ENCODE measurements at regions not wholly inside any gene's neighbourhood (a gene's known extent, or its start where the extent isn't known, plus 50 kb on each side); places are given as distances from the start of the nearest gene placed in this dataset.
A peak's percentile ranks its signal among the peaks of the same experiment; 100 is the strongest.

DNA sequence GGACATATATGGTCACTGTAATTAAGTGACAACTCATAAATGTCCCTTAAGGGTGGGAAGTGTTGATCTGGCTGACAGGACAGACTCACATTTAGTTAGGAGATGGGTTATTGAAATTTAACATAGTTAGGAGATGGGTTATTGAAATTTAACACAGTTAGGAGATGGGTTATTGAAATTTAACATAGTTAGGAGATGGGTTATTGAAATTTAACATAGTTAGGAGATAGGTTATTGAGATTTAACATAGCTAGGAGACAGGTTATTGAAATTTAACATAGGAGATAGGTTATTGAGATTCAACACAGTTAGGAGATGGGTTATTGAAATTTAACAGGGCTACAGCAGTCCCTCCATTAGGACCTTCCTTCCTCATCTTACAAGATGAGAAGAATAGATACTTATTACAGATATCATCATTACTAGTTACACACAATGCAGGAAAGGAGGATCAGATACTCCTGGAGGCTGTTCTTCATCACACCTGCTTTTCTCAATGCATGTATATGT is 98.5 kb downstream of the MTNR1B start:
- Mint-ChIP-seq H3K4me1 (ENCODE audit: low read depth, unreplicated experiment) (no peaks in the 10 kb centered on the region), H3K36me3 (ENCODE audit: insufficient read depth, unreplicated experiment) (no peaks in the 10 kb centered on the region), H3K9me3 (ENCODE audit: unreplicated experiment) (no peaks in the 10 kb centered on the region), H3K27ac (ENCODE audit: unreplicated experiment) (no peak overlapping the region), H3K27me3 (ENCODE audit: insufficient read depth, unreplicated experiment) (peaks cover 2% of the 10 kb centered on the region), H3K4me3 (ENCODE audit: unreplicated experiment) (no peak overlapping the region)
- H3K4me3 ChIP-seq (ENCODE audit: low read depth, low read length): no peak overlapping the region
- intact Hi-C loops (cut with micrococcal nuclease; ENCODE audit: unreplicated experiment): no loop called here
- no peaks in the 10 kb centered on the region for H3K4me1 ChIP-seq
- ChIA-PET CTCF (no interaction called here), POLR2A (no interaction called here)
- H3K9me3 ChIP-seq: no peaks in the 10 kb centered on the region
- H3K36me3 ChIP-seq (ENCODE audit: control insufficient read depth, insufficient read depth, low read length): no peaks in the 10 kb centered on the region
- H3K27me3 ChIP-seq (replicated peaks; ENCODE audit: control insufficient read depth, insufficient read depth, low read length): no peaks in the 10 kb centered on the region; the same call in 1 of the 2 replicates
- TF ChIP-seq, protein P1, sequence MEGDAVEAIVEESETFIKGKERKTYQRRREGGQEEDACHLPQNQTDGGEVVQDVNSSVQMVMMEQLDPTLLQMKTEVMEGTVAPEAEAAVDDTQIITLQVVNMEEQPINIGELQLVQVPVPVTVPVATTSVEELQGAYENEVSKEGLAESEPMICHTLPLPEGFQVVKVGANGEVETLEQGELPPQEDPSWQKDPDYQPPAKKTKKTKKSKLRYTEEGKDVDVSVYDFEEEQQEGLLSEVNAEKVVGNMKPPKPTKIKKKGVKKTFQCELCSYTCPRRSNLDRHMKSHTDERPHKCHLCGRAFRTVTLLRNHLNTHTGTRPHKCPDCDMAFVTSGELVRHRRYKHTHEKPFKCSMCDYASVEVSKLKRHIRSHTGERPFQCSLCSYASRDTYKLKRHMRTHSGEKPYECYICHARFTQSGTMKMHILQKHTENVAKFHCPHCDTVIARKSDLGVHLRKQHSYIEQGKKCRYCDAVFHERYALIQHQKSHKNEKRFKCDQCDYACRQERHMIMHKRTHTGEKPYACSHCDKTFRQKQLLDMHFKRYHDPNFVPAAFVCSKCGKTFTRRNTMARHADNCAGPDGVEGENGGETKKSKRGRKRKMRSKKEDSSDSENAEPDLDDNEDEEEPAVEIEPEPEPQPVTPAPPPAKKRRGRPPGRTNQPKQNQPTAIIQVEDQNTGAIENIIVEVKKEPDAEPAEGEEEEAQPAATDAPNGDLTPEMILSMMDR (IDR thresholded peaks at IDR 0.05; ENCODE audit: insufficient read depth in 1 of 2, low read depth in 1 of 2, low read length in 1 of 2, severe bottlenecking in 1 of 2, unreplicated experiment in 1 of 2): no peak
- BruUV-seq (replicated peaks): no TSS peak
- no peak for DNase-seq

DNA sequence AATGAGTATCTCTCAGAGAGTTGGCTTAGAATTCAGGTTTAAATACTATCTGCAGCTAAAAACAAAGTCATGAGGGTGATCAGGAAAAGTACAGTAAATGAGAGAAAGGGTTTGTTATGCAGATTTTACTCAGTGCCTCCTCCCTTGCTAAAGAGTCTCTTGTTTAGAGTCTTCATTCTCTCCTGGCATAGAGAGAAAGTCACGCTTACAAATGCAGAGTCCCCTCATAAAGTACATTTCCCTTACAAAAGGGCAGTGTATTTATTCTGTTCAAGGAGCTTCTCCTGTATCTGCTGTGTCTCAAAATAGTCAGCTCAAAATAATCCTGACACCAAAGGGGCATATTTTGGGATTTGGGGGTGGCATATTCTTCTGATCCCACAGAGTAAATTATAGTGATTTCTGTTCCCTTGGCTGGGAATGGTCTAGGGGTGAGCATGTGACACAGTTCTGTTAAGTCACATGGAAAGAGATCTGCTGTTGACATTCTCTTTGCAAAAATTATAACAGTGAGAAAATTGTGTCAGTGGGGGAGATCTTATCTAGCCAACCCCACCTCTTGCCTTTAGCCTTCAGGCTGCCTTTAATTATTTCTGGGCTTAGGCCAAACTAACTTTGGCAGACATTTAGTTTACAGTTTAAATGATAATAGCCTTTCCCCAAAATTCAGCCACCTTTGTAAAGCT is 102.9 kb downstream of the MTNR1B start:
- intact Hi-C loops (cut with micrococcal nuclease; ENCODE audit: unreplicated experiment): no loop called here
- Histone ChIP-seq H3K9me3 (no peaks in the 10 kb centered on the region), H3K27me3 (replicated peaks; ENCODE audit: control insufficient read depth, insufficient read depth, low read length) (no peaks in the 10 kb centered on the region), H3K4me1 (no peaks in the 10 kb centered on the region), H3K36me3 (ENCODE audit: control insufficient read depth, insufficient read depth, low read length) (no peaks in the 10 kb centered on the region), H3K4me3 (ENCODE audit: low read depth, low read length) (no peak overlapping the region)
- no peak overlapping the region for H3K27ac Mint-ChIP-seq (ENCODE audit: unreplicated experiment)
- H3K4me1 Mint-ChIP-seq (ENCODE audit: low read depth, unreplicated experiment): no peaks in the 10 kb centered on the region
- no peak overlapping the region for H3K4me3 Mint-ChIP-seq (ENCODE audit: unreplicated experiment)
- peaks cover 9% of the 10 kb centered on the region for H3K27me3 Mint-ChIP-seq (ENCODE audit: insufficient read depth, unreplicated experiment)
- no peak for DNase-seq
- no TSS peak for BruUV-seq (replicated peaks)
- ChIA-PET POLR2A (no interaction called here), CTCF (no interaction called here)
- no peaks in the 10 kb centered on the region for H3K36me3 Mint-ChIP-seq (ENCODE audit: insufficient read depth, unreplicated experiment)
- no peaks in the 10 kb centered on the region for H3K9me3 Mint-ChIP-seq (ENCODE audit: unreplicated experiment)
- TF ChIP-seq, protein P1 (IDR thresholded peaks at IDR 0.05; ENCODE audit: insufficient read depth in 1 of 2, low read depth in 1 of 2, low read length in 1 of 2, severe bottlenecking in 1 of 2, unreplicated experiment in 1 of 2): no peak

DNA sequence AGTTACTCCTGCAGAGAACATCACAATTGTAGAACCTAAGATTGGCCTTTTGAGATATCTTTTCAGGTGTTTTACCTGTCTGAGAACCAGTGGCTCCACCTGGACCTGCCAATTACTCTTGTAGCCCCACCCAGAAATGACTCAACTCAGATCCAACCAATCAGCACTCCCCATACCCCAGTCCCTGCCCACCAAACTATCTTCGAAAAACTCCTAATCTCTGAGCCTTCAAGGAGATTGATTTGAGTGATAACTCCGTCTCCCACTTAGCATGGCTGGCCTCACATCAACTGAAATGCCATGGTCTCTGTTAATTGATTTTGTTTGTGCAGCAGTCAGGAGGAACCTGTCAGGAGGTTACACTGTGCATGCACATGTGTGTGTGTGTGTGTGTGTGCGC is 103.6 kb downstream of the MTNR1B start:
- no peak overlapping the region for H3K4me3 ChIP-seq (ENCODE audit: low read depth, low read length)
- H3K36me3 ChIP-seq (ENCODE audit: control insufficient read depth, insufficient read depth, low read length): no peaks in the 10 kb centered on the region
- TF ChIP-seq, protein P1 (IDR thresholded peaks at IDR 0.05; ENCODE audit: insufficient read depth in 1 of 2, low read depth in 1 of 2, low read length in 1 of 2, severe bottlenecking in 1 of 2, unreplicated experiment in 1 of 2): no peak
- ChIA-PET CTCF (no interaction called here), POLR2A (no interaction called here)
- no peaks in the 10 kb centered on the region for H3K27me3 ChIP-seq (replicated peaks; ENCODE audit: control insufficient read depth, insufficient read depth, low read length)
- H3K27ac Mint-ChIP-seq (ENCODE audit: unreplicated experiment): no peak overlapping the region
- no peak overlapping the region for H3K4me3 Mint-ChIP-seq (ENCODE audit: unreplicated experiment)
- intact Hi-C loops (cut with micrococcal nuclease; ENCODE audit: unreplicated experiment): no loop called here
- H3K36me3 Mint-ChIP-seq (ENCODE audit: insufficient read depth, unreplicated experiment): no peaks in the 10 kb centered on the region
- H3K27me3 Mint-ChIP-seq (ENCODE audit: insufficient read depth, unreplicated experiment): peaks cover 13% of the 10 kb centered on the region
- no TSS peak for BruUV-seq (replicated peaks)
- no peaks in the 10 kb centered on the region for H3K9me3 Mint-ChIP-seq (ENCODE audit: unreplicated experiment)
- no peaks in the 10 kb centered on the region for H3K9me3 ChIP-seq
- no peaks in the 10 kb centered on the region for H3K4me1 ChIP-seq
- no peaks in the 10 kb centered on the region for H3K4me1 Mint-ChIP-seq (ENCODE audit: low read depth, unreplicated experiment)
- peak; percentile 19 to 50 for DNase-seq

All from Caco-2 (cell line).